ENCODE measurements at regions not wholly inside any gene's neighbourhood (a gene's known extent, or its start where the extent isn't known, plus 50 kb on each side); places are given as distances from the start of the nearest gene placed in this dataset.
"Not testable (repeated sequence)": the region's sequence is repeated elsewhere in the genome, so short reads cannot be mapped to it uniquely, and the experiment has no call there.

DNA sequence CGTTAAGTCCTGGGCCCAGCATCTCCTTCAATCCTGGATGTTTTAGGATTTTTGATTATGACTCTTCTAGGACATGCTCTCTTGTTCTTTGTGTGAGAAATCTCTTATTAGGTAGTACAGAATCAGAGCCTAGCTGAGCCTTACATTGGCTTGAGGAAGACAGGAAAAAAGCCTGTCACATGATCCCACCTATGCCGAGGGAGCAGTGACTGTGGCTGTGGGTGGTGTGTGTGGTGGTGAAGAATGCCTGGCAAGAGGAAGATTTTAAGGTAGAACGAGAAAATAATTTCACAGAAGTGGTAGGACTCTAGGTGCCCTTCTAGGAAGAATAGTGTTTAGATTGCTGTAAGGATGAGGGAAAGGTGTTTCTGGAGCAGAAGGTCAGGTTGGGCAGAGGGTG, 449.5 kb upstream of the PROX1 start:
- H3K9me3 ChIP-seq (ENCODE audit: low read depth), result no peaks in the 10 kb centered on the region
- no peak overlapping the region for H3K4me3 ChIP-seq
- no peaks in the 10 kb centered on the region for H3K27me3 ChIP-seq
- H4K20me1 ChIP-seq (ENCODE audit: insufficient read depth, poor library complexity, severe bottlenecking), result no peaks in the 10 kb centered on the region
- H3K4me1 ChIP-seq (ENCODE audit: insufficient read depth), result no peaks in the 10 kb centered on the region
- no peak for DNase-seq (ENCODE audit: low spot score)
- 75% methylated on average over 3 of the region's 3 CpGs for WGBS (ENCODE audit: low lambda C conversion rate, missing lambda C conversion rate)
- H3K4me2 ChIP-seq, result no peak overlapping the region
- no peak overlapping the region for H2AFZ ChIP-seq
- H3K27ac ChIP-seq, result no peak overlapping the region
- TF ChIP-seq EZH2phosphoT487 (IDR thresholded peaks at IDR 0.05; ENCODE audit: low read depth, severe bottlenecking, unreplicated experiment) (no peak), EZH2 (IDR thresholded peaks at IDR 0.05; ENCODE audit: borderline replicate concordance) (no peak)
- TF ChIP-seq, protein P1, sequence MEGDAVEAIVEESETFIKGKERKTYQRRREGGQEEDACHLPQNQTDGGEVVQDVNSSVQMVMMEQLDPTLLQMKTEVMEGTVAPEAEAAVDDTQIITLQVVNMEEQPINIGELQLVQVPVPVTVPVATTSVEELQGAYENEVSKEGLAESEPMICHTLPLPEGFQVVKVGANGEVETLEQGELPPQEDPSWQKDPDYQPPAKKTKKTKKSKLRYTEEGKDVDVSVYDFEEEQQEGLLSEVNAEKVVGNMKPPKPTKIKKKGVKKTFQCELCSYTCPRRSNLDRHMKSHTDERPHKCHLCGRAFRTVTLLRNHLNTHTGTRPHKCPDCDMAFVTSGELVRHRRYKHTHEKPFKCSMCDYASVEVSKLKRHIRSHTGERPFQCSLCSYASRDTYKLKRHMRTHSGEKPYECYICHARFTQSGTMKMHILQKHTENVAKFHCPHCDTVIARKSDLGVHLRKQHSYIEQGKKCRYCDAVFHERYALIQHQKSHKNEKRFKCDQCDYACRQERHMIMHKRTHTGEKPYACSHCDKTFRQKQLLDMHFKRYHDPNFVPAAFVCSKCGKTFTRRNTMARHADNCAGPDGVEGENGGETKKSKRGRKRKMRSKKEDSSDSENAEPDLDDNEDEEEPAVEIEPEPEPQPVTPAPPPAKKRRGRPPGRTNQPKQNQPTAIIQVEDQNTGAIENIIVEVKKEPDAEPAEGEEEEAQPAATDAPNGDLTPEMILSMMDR (IDR thresholded peaks at IDR 0.05; ENCODE audit: poor library complexity), result no peak
- no peaks in the 10 kb centered on the region for H3K36me3 ChIP-seq (replicated peaks; ENCODE audit: insufficient read depth, low read depth)
- H3K79me2 ChIP-seq, result no peaks in the 10 kb centered on the region
- H3K9me2 ChIP-seq (replicated peaks; ENCODE audit: insufficient read depth), result no peaks in the 10 kb centered on the region

DNA sequence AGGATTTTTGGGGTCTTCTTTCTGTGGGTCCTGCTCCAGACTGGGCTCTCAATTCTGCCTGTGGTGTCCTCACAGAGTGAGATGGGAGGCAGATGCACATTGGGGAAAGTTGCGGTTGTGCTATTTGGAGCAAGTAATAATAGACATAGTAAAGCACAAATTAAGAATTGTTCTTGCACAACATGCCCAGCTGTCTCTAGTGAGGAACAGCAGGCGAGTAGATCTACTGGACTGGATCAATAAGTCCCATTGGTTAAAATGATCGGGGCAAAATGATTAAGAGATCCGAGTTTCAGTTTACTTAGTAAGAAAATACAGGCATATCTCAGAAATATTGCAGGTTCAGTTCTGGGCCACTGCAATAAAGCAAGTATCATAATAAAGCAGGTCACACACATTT, 448.3 kb upstream of the PROX1 start:
- TF ChIP-seq, protein P1 (IDR thresholded peaks at IDR 0.05; ENCODE audit: poor library complexity), result no peak
- TF ChIP-seq EZH2phosphoT487 (IDR thresholded peaks at IDR 0.05; ENCODE audit: low read depth, severe bottlenecking, unreplicated experiment), result no peak
- TF ChIP-seq EZH2 (IDR thresholded peaks at IDR 0.05; ENCODE audit: borderline replicate concordance), result no peak
- 94% methylated on average over 4 of the region's 4 CpGs for WGBS (ENCODE audit: low lambda C conversion rate, missing lambda C conversion rate)
- H3K27me3 ChIP-seq, result no peaks in the 10 kb centered on the region
- H3K27ac ChIP-seq, result no peak overlapping the region
- no peak overlapping the region for H2AFZ ChIP-seq
- no peaks in the 10 kb centered on the region for H3K36me3 ChIP-seq (replicated peaks; ENCODE audit: insufficient read depth, low read depth)
- no peaks in the 10 kb centered on the region for H3K9me2 ChIP-seq (replicated peaks; ENCODE audit: insufficient read depth)
- no peak overlapping the region for H3K4me2 ChIP-seq
- H3K9me3 ChIP-seq (ENCODE audit: low read depth), result no peaks in the 10 kb centered on the region
- no peaks in the 10 kb centered on the region for H3K79me2 ChIP-seq
- no peaks in the 10 kb centered on the region for H3K4me1 ChIP-seq (ENCODE audit: insufficient read depth)
- no peak for DNase-seq (ENCODE audit: low spot score)
- no peak overlapping the region for H3K4me3 ChIP-seq
- H4K20me1 ChIP-seq (ENCODE audit: insufficient read depth, poor library complexity, severe bottlenecking), result no peaks in the 10 kb centered on the region

DNA sequence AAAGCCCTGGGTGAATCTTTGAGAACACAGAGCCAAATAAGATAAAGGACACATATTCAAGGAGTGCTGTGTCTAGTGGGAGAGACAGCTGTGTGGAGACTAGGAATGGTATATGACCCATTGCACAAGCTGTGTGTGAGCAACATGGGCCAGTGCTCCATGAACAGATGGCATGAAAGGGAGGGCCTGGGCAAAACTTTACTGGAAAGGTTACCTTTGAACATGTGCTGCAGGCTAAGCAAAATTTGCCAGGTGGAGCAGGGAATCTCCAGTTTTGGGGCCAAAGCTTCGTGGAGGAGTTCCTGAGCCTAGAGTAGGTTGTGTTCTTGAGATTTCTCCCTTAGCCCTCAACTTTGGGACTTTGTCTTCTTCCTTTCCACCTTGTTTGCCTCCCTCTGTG, 446.1 kb upstream of the PROX1 start:
- no peaks in the 10 kb centered on the region for H3K27me3 ChIP-seq
- no peaks in the 10 kb centered on the region for H4K20me1 ChIP-seq (ENCODE audit: insufficient read depth, poor library complexity, severe bottlenecking)
- DNase-seq (ENCODE audit: low spot score), result no peak
- H3K4me3 ChIP-seq, result no peak overlapping the region
- no peak overlapping the region for H3K27ac ChIP-seq
- TF ChIP-seq, protein P1 (IDR thresholded peaks at IDR 0.05; ENCODE audit: poor library complexity), result no peak
- TF ChIP-seq EZH2phosphoT487 (IDR thresholded peaks at IDR 0.05; ENCODE audit: low read depth, severe bottlenecking, unreplicated experiment), result no peak
- no peak for TF ChIP-seq EZH2 (IDR thresholded peaks at IDR 0.05; ENCODE audit: borderline replicate concordance)
- H2AFZ ChIP-seq, result no peak overlapping the region
- no peaks in the 10 kb centered on the region for H3K36me3 ChIP-seq (replicated peaks; ENCODE audit: insufficient read depth, low read depth)
- H3K79me2 ChIP-seq, result no peaks in the 10 kb centered on the region
- H3K9me2 ChIP-seq (replicated peaks; ENCODE audit: insufficient read depth), result no peaks in the 10 kb centered on the region
- 80% methylated on average over 1 of the region's 1 CpG for WGBS (ENCODE audit: low lambda C conversion rate, missing lambda C conversion rate)
- H3K9me3 ChIP-seq (ENCODE audit: low read depth), result no peaks in the 10 kb centered on the region
- no peak overlapping the region for H3K4me2 ChIP-seq
- no peaks in the 10 kb centered on the region for H3K4me1 ChIP-seq (ENCODE audit: insufficient read depth)

DNA sequence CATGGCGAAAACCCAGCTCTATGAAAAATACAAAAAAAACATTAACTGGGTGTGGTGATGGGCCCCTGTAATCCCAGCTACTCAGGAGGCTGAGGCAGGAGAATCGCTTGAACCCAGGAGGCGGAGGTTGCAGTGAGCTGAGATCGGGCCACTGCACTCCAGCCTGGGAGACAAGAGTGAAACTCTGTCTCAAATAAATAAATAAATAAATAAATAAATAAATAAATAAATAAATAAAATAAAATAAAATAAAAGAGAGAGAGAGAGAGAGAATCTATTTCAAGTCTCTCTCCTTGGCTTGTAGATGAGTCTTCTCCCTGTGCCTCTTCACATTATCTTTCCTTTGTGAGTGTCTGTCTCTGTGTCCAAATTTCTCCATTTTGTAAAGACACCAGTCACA, 442.6 kb upstream of the PROX1 start:
- not testable (repeated sequence) for DNase-seq (ENCODE audit: low spot score); H3K27ac ChIP-seq; H3K36me3 ChIP-seq (replicated peaks; ENCODE audit: insufficient read depth, low read depth); H3K9me3 ChIP-seq (ENCODE audit: low read depth); H4K20me1 ChIP-seq (ENCODE audit: insufficient read depth, poor library complexity, severe bottlenecking); H2AFZ ChIP-seq; H3K79me2 ChIP-seq; H3K4me3 ChIP-seq; H3K9me2 ChIP-seq (replicated peaks; ENCODE audit: insufficient read depth); H3K4me2 ChIP-seq; H3K27me3 ChIP-seq; H3K4me1 ChIP-seq (ENCODE audit: insufficient read depth)
- 93% methylated on average over 4 of the region's 4 CpGs for WGBS (ENCODE audit: low lambda C conversion rate, missing lambda C conversion rate)

Data from hepatocyte (in vitro differentiated cells).